ENCODE measurements at regions not wholly inside any gene's neighbourhood (a gene's known extent, or its start where the extent isn't known, plus 50 kb on each side); places are given as distances from the start of the nearest gene placed in this dataset.
"Not testable (repeated sequence)": the region's sequence is repeated elsewhere in the genome, so short reads cannot be mapped to it uniquely, and the experiment has no call there.

GRCh38 chr7:85924062-85924461 lies 719.6 kb upstream of the GRM3 start:
- Histone ChIP-seq H3K4me3 (ENCODE audit: low read length) (no peak overlapping the region), H3K27me3 (ENCODE audit: control insufficient read depth, insufficient read depth, low read length) (no peaks in the 10 kb centered on the region), H3K36me3 (ENCODE audit: control insufficient read depth, insufficient read depth, low read length) (no peaks in the 10 kb centered on the region), H3K4me1 (ENCODE audit: control insufficient read depth, insufficient read depth, low read length) (no peaks in the 10 kb centered on the region), H3K9me3 (ENCODE audit: control insufficient read depth, low read depth, low read length) (no peaks in the 10 kb centered on the region), H3K27ac (ENCODE audit: low read length) (no peak overlapping the region)
- WGBS (ENCODE audit: insufficient coverage, low lambda C conversion rate), result 67% methylated on average over 1 of the region's 2 CpGs
- no peak for DNase-seq

GRCh38 chr7:85916016-85916415 lies 727.7 kb upstream of the GRM3 start:
- no peaks in the 10 kb centered on the region for H3K4me1 ChIP-seq (ENCODE audit: control insufficient read depth, insufficient read depth, low read length)
- no peaks in the 10 kb centered on the region for H3K27me3 ChIP-seq (ENCODE audit: control insufficient read depth, insufficient read depth, low read length)
- no peak overlapping the region for H3K27ac ChIP-seq (ENCODE audit: low read length)
- no peak overlapping the region for H3K4me3 ChIP-seq (ENCODE audit: low read length)
- no peak for DNase-seq
- no peaks in the 10 kb centered on the region for H3K36me3 ChIP-seq (ENCODE audit: control insufficient read depth, insufficient read depth, low read length)
- H3K9me3 ChIP-seq (ENCODE audit: control insufficient read depth, low read depth, low read length), result no peaks in the 10 kb centered on the region

GRCh38 chr7:85914437-85914836 lies 727.6 kb upstream of the SEMA3D start:
- H3K36me3 ChIP-seq (ENCODE audit: control insufficient read depth, insufficient read depth, low read length), result no peaks in the 10 kb centered on the region
- no CpG with 5 or more reads among the region's 2 CpGs for WGBS (ENCODE audit: insufficient coverage, low lambda C conversion rate)
- no peak for DNase-seq
- no peaks in the 10 kb centered on the region for H3K27me3 ChIP-seq (ENCODE audit: control insufficient read depth, insufficient read depth, low read length)
- no peak overlapping the region for H3K27ac ChIP-seq (ENCODE audit: low read length)
- H3K4me1 ChIP-seq (ENCODE audit: control insufficient read depth, insufficient read depth, low read length), result no peaks in the 10 kb centered on the region
- H3K9me3 ChIP-seq (ENCODE audit: control insufficient read depth, low read depth, low read length), result no peaks in the 10 kb centered on the region
- no peak overlapping the region for H3K4me3 ChIP-seq (ENCODE audit: low read length)

- DNase-seq, result no peak
- no CpG with 5 or more reads among the region's 1 CpG for WGBS (ENCODE audit: insufficient coverage, low lambda C conversion rate)
- no peaks in the 10 kb centered on the region for H3K4me1 ChIP-seq (ENCODE audit: control insufficient read depth, insufficient read depth, low read length)
- no peak overlapping the region for H3K4me3 ChIP-seq (ENCODE audit: low read length)
- H3K9me3 ChIP-seq (ENCODE audit: control insufficient read depth, low read depth, low read length), result no peaks in the 10 kb centered on the region
- H3K27ac ChIP-seq (ENCODE audit: low read length), result no peak overlapping the region
- H3K36me3 ChIP-seq (ENCODE audit: control insufficient read depth, insufficient read depth, low read length), result no peaks in the 10 kb centered on the region
- no peaks in the 10 kb centered on the region for H3K27me3 ChIP-seq (ENCODE audit: control insufficient read depth, insufficient read depth, low read length)
Measured at GRCh38 chr7:85908051-85908450, 721.2 kb upstream of the SEMA3D start.

GRCh38 chr7:85897967-85898366 lies 711.1 kb upstream of the SEMA3D start:
- WGBS (ENCODE audit: insufficient coverage, low lambda C conversion rate), result no CpG with 5 or more reads among the region's 1 CpG
- Histone ChIP-seq H3K36me3 (ENCODE audit: control insufficient read depth, insufficient read depth, low read length) (no peaks in the 10 kb centered on the region), H3K4me3 (ENCODE audit: low read length) (no peak overlapping the region), H3K9me3 (ENCODE audit: control insufficient read depth, low read depth, low read length) (no peaks in the 10 kb centered on the region), H3K27me3 (ENCODE audit: control insufficient read depth, insufficient read depth, low read length) (no peaks in the 10 kb centered on the region), H3K27ac (ENCODE audit: low read length) (no peak overlapping the region), H3K4me1 (ENCODE audit: control insufficient read depth, insufficient read depth, low read length) (no peaks in the 10 kb centered on the region)
- no peak for DNase-seq

GRCh38 chr7:85896531-85896930 lies 709.7 kb upstream of the SEMA3D start:
- Histone ChIP-seq H3K27ac (ENCODE audit: low read length) (no peak overlapping the region), H3K4me1 (ENCODE audit: control insufficient read depth, insufficient read depth, low read length) (no peaks in the 10 kb centered on the region), H3K4me3 (ENCODE audit: low read length) (no peak overlapping the region), H3K36me3 (ENCODE audit: control insufficient read depth, insufficient read depth, low read length) (no peaks in the 10 kb centered on the region), H3K9me3 (ENCODE audit: control insufficient read depth, low read depth, low read length) (no peaks in the 10 kb centered on the region), H3K27me3 (ENCODE audit: control insufficient read depth, insufficient read depth, low read length) (no peaks in the 10 kb centered on the region)
- no peak for DNase-seq

- Histone ChIP-seq H3K4me1 (ENCODE audit: control insufficient read depth, insufficient read depth, low read length) (no peaks in the 10 kb centered on the region), H3K36me3 (ENCODE audit: control insufficient read depth, insufficient read depth, low read length) (no peaks in the 10 kb centered on the region), H3K9me3 (ENCODE audit: control insufficient read depth, low read depth, low read length) (no peaks in the 10 kb centered on the region), H3K27ac (ENCODE audit: low read length) (no peak overlapping the region), H3K4me3 (ENCODE audit: low read length) (no peak overlapping the region), H3K27me3 (ENCODE audit: control insufficient read depth, insufficient read depth, low read length) (no peaks in the 10 kb centered on the region)
- WGBS (ENCODE audit: insufficient coverage, low lambda C conversion rate), result 100% methylated on average over 1 of the region's 1 CpG
- no peak for DNase-seq
Measured at GRCh38 chr7:85895835-85896234, 709.0 kb upstream of the SEMA3D start.

- not testable (repeated sequence) for H3K9me3 ChIP-seq (ENCODE audit: control insufficient read depth, low read depth, low read length); H3K27ac ChIP-seq (ENCODE audit: low read length); H3K4me1 ChIP-seq (ENCODE audit: control insufficient read depth, insufficient read depth, low read length); H3K4me3 ChIP-seq (ENCODE audit: low read length); DNase-seq; H3K36me3 ChIP-seq (ENCODE audit: control insufficient read depth, insufficient read depth, low read length); H3K27me3 ChIP-seq (ENCODE audit: control insufficient read depth, insufficient read depth, low read length)
- 86% methylated on average over 1 of the region's 5 CpGs for WGBS (ENCODE audit: insufficient coverage, low lambda C conversion rate)
Measured at GRCh38 chr7:85891900-85892299, 705.0 kb upstream of the SEMA3D start.

GRCh38 chr7:85890244-85890811 lies 703.5 kb upstream of the SEMA3D start:
- no peak overlapping the region for H3K4me3 ChIP-seq (ENCODE audit: low read length)
- no peaks in the 10 kb centered on the region for H3K27me3 ChIP-seq (ENCODE audit: control insufficient read depth, insufficient read depth, low read length)
- DNase-seq, result no peak
- H3K36me3 ChIP-seq (ENCODE audit: control insufficient read depth, insufficient read depth, low read length), result no peaks in the 10 kb centered on the region
- H3K4me1 ChIP-seq (ENCODE audit: control insufficient read depth, insufficient read depth, low read length), result no peaks in the 10 kb centered on the region
- H3K27ac ChIP-seq (ENCODE audit: low read length), result no peak overlapping the region
- no peaks in the 10 kb centered on the region for H3K9me3 ChIP-seq (ENCODE audit: control insufficient read depth, low read depth, low read length)

- no peak overlapping the region for H3K27ac ChIP-seq (ENCODE audit: low read length)
- no peak overlapping the region for H3K4me3 ChIP-seq (ENCODE audit: low read length)
- H3K36me3 ChIP-seq (ENCODE audit: control insufficient read depth, insufficient read depth, low read length), result no peaks in the 10 kb centered on the region
- no peaks in the 10 kb centered on the region for H3K9me3 ChIP-seq (ENCODE audit: control insufficient read depth, low read depth, low read length)
- DNase-seq, result no peak
- no peaks in the 10 kb centered on the region for H3K4me1 ChIP-seq (ENCODE audit: control insufficient read depth, insufficient read depth, low read length)
- no peaks in the 10 kb centered on the region for H3K27me3 ChIP-seq (ENCODE audit: control insufficient read depth, insufficient read depth, low read length)
Measured at GRCh38 chr7:85887133-85887532, 700.3 kb upstream of the SEMA3D start.

GRCh38 chr7:85882335-85882734 lies 695.5 kb upstream of the SEMA3D start:
- no peak for DNase-seq
- H3K4me1 ChIP-seq (ENCODE audit: control insufficient read depth, insufficient read depth, low read length), result no peaks in the 10 kb centered on the region
- H3K27ac ChIP-seq (ENCODE audit: low read length), result no peak overlapping the region
- H3K4me3 ChIP-seq (ENCODE audit: low read length), result no peak overlapping the region
- no peaks in the 10 kb centered on the region for H3K27me3 ChIP-seq (ENCODE audit: control insufficient read depth, insufficient read depth, low read length)
- H3K36me3 ChIP-seq (ENCODE audit: control insufficient read depth, insufficient read depth, low read length), result no peaks in the 10 kb centered on the region
- WGBS (ENCODE audit: insufficient coverage, low lambda C conversion rate), result no CpG with 5 or more reads among the region's 1 CpG
- H3K9me3 ChIP-seq (ENCODE audit: control insufficient read depth, low read depth, low read length), result no peaks in the 10 kb centered on the region

Measured in large intestine (tissue), 3 donors.